ENCODE measurements at regions not wholly inside any gene's neighbourhood (a gene's known extent, or its start where the extent isn't known, plus 50 kb on each side); places are given as distances from the start of the nearest gene placed in this dataset.

- H3K27ac Mint-ChIP-seq = no peak overlapping the region
- H3K36me3 Mint-ChIP-seq = no peaks in the 10 kb centered on the region
- POLR2A ChIA-PET = no interaction called here
- DNase-seq (no peak), ATAC-seq (ENCODE audit: low read depth) (no peak)
- peaks cover 4% of the 10 kb centered on the region for H3K27me3 Mint-ChIP-seq
- no peaks in the 10 kb centered on the region for H3K9me3 Mint-ChIP-seq
- H3K4me3 Mint-ChIP-seq = no peak overlapping the region
- H3K4me1 Mint-ChIP-seq = peaks cover 4% of the 10 kb centered on the region
Observed at GRCh38 chr4:54570822-54571221, 86.9 kb upstream of the KIT start.

GRCh38 chr4:54571293-54572151 lies 86.2 kb upstream of the KIT start:
- no peaks in the 10 kb centered on the region for H3K9me3 Mint-ChIP-seq
- no peak overlapping the region for H3K27ac Mint-ChIP-seq
- ATAC-seq (ENCODE audit: low read depth) (no peak), DNase-seq (no peak)
- no peak overlapping the region for H3K4me3 Mint-ChIP-seq
- H3K36me3 Mint-ChIP-seq = no peaks in the 10 kb centered on the region
- peaks cover 4% of the 10 kb centered on the region for H3K27me3 Mint-ChIP-seq
- H3K4me1 Mint-ChIP-seq = peaks cover 4% of the 10 kb centered on the region
- POLR2A ChIA-PET = no interaction called here

GRCh38 chr4:54572152-54572542 lies 85.6 kb upstream of the KIT start:
- Mint-ChIP-seq H3K36me3 (no peaks in the 10 kb centered on the region), H3K4me3 (no peak overlapping the region), H3K27ac (no peak overlapping the region), H3K4me1 (no peaks in the 10 kb centered on the region), H3K9me3 (no peaks in the 10 kb centered on the region), H3K27me3 (peaks cover 4% of the 10 kb centered on the region)
- ATAC-seq (ENCODE audit: low read depth) (no peak), DNase-seq (no peak)
- POLR2A ChIA-PET = no interaction called here

GRCh38 chr4:54574500-54574899 lies 83.3 kb upstream of the KIT start:
- Mint-ChIP-seq H3K9me3 (no peaks in the 10 kb centered on the region), H3K36me3 (no peaks in the 10 kb centered on the region), H3K27me3 (peaks cover 4% of the 10 kb centered on the region), H3K27ac (no peak overlapping the region), H3K4me1 (no peaks in the 10 kb centered on the region), H3K4me3 (no peak overlapping the region)
- POLR2A ChIA-PET = no interaction called here
- ATAC-seq (ENCODE audit: low read depth) (no peak), DNase-seq (no peak)

- POLR2A ChIA-PET = no interaction called here
- Mint-ChIP-seq H3K4me3 (no peak overlapping the region), H3K36me3 (no peaks in the 10 kb centered on the region), H3K27me3 (peaks cover 4% of the 10 kb centered on the region), H3K4me1 (no peaks in the 10 kb centered on the region), H3K27ac (no peak overlapping the region), H3K9me3 (peaks cover 2% of the 10 kb centered on the region)
- no peak for ATAC-seq (ENCODE audit: low read depth)
- DNase-seq = no peak
Observed at GRCh38 chr4:54575919-54576318, 81.8 kb upstream of the KIT start.

- H3K4me3 Mint-ChIP-seq = no peak overlapping the region
- H3K27ac Mint-ChIP-seq = no peak overlapping the region
- H3K27me3 Mint-ChIP-seq = no peaks in the 10 kb centered on the region
- ATAC-seq (ENCODE audit: low read depth) = no peak
- no peaks in the 10 kb centered on the region for H3K4me1 Mint-ChIP-seq
- H3K36me3 Mint-ChIP-seq = no peaks in the 10 kb centered on the region
- DNase-seq = no peak
- POLR2A ChIA-PET = no interaction called here
- H3K9me3 Mint-ChIP-seq = peaks cover 2% of the 10 kb centered on the region
Observed at GRCh38 chr4:54581807-54582206, 76.0 kb upstream of the KIT start.

- POLR2A ChIA-PET = no interaction called here
- Mint-ChIP-seq H3K9me3 (no peaks in the 10 kb centered on the region), H3K36me3 (no peaks in the 10 kb centered on the region), H3K27ac (no peak overlapping the region), H3K27me3 (no peaks in the 10 kb centered on the region), H3K4me3 (no peak overlapping the region), H3K4me1 (no peaks in the 10 kb centered on the region)
- ATAC-seq (ENCODE audit: low read depth) (no peak), DNase-seq (no peak)
Observed at GRCh38 chr4:54585321-54586000, 72.3 kb upstream of the KIT start.

- no peaks in the 10 kb centered on the region for H3K4me1 Mint-ChIP-seq
- no peaks in the 10 kb centered on the region for H3K36me3 Mint-ChIP-seq
- no peaks in the 10 kb centered on the region for H3K9me3 Mint-ChIP-seq
- POLR2A ChIA-PET = no interaction called here
- H3K27ac Mint-ChIP-seq = no peak overlapping the region
- H3K4me3 Mint-ChIP-seq = no peak overlapping the region
- ATAC-seq (ENCODE audit: low read depth) (no peak), DNase-seq (no peak)
- H3K27me3 Mint-ChIP-seq = no peaks in the 10 kb centered on the region
Observed at GRCh38 chr4:54586320-54586955, 71.3 kb upstream of the KIT start.

GRCh38 chr4:54587107-54587891 lies 70.5 kb upstream of the KIT start:
- no peaks in the 10 kb centered on the region for H3K27me3 Mint-ChIP-seq
- no peak overlapping the region for H3K4me3 Mint-ChIP-seq
- H3K36me3 Mint-ChIP-seq = no peaks in the 10 kb centered on the region
- H3K27ac Mint-ChIP-seq = no peak overlapping the region
- ATAC-seq (ENCODE audit: low read depth) = no peak
- POLR2A ChIA-PET = no interaction called here
- no peaks in the 10 kb centered on the region for H3K9me3 Mint-ChIP-seq
- DNase-seq = no peak
- H3K4me1 Mint-ChIP-seq = no peaks in the 10 kb centered on the region

GRCh38 chr4:54588404-54588803 lies 69.4 kb upstream of the KIT start:
- no peak overlapping the region for H3K27ac Mint-ChIP-seq
- POLR2A ChIA-PET = no interaction called here
- H3K4me3 Mint-ChIP-seq = no peak overlapping the region
- no peaks in the 10 kb centered on the region for H3K36me3 Mint-ChIP-seq
- no peak for DNase-seq
- no peaks in the 10 kb centered on the region for H3K27me3 Mint-ChIP-seq
- H3K9me3 Mint-ChIP-seq = no peaks in the 10 kb centered on the region
- ATAC-seq (ENCODE audit: low read depth) = no peak
- H3K4me1 Mint-ChIP-seq = no peaks in the 10 kb centered on the region

- no peak overlapping the region for H3K27ac Mint-ChIP-seq
- no peak overlapping the region for H3K4me3 Mint-ChIP-seq
- ATAC-seq (ENCODE audit: low read depth) (no peak), DNase-seq (no peak)
- POLR2A ChIA-PET = no interaction called here
- H3K27me3 Mint-ChIP-seq = peaks cover 2% of the 10 kb centered on the region
- no peaks in the 10 kb centered on the region for H3K9me3 Mint-ChIP-seq
- H3K4me1 Mint-ChIP-seq = no peaks in the 10 kb centered on the region
- H3K36me3 Mint-ChIP-seq = no peaks in the 10 kb centered on the region
Observed at GRCh38 chr4:54589586-54589985, 68.2 kb upstream of the KIT start.

GRCh38 chr4:54593795-54594322 lies 63.9 kb upstream of the KIT start:
- H3K27me3 Mint-ChIP-seq = peaks cover 2% of the 10 kb centered on the region
- H3K4me3 Mint-ChIP-seq = no peak overlapping the region
- ATAC-seq (ENCODE audit: low read depth) = no peak
- no peaks in the 10 kb centered on the region for H3K36me3 Mint-ChIP-seq
- POLR2A ChIA-PET = no interaction called here
- no peak overlapping the region for H3K27ac Mint-ChIP-seq
- no peaks in the 10 kb centered on the region for H3K4me1 Mint-ChIP-seq
- no peaks in the 10 kb centered on the region for H3K9me3 Mint-ChIP-seq
- no peak for DNase-seq

GRCh38 chr4:54596201-54596600 lies 61.6 kb upstream of the KIT start:
- no peak overlapping the region for H3K27ac Mint-ChIP-seq
- POLR2A ChIA-PET = no interaction called here

More at GRCh38 chr4:54596201-54596600, 61.6 kb upstream of the KIT start:
- Mint-ChIP-seq H3K27me3 (peaks cover 2% of the 10 kb centered on the region), H3K4me1 (no peaks in the 10 kb centered on the region), H3K4me3 (no peak overlapping the region), H3K9me3 (no peaks in the 10 kb centered on the region), H3K36me3 (no peaks in the 10 kb centered on the region)
- no peak for DNase-seq
- ATAC-seq (ENCODE audit: low read depth) = no peak

Data from activated naive CD8-positive, alpha-beta T cell treated with anti-CD3 and anti-CD28 coated beads, Interleukin-2, amount 10 ng/mL, durations not matched to agents 7 days and 5 days (primary cell).